ENCODE measurements at regions not wholly inside any gene's neighbourhood (a gene's known extent, or its start where the extent isn't known, plus 50 kb on each side); places are given as distances from the start of the nearest gene placed in this dataset.

DNA sequence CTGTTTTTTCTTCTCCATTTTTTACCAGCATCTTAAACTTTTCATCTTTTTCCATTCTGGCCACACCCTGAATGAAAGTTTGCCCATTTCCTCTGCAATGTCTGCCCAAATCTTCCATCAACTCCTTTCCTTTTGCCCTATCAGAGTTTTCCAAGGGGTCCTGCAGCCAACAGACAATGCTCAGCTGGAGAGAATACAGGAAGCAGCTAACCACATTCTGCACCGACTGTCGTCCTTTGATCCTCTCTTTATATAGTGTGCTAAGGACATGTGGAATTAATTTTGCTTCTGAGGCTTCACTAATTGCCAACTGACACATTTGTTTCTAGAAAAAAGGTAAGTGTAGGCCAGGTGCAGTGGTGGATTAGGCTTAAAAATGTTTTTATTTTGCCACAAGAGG lies 50.5 kb upstream of the DLX2 start:
- no peaks in the 10 kb centered on the region for H3K36me3 Mint-ChIP-seq (ENCODE audit: low read depth)
- no peak for DNase-seq (ENCODE audit: low spot score)
- no peak overlapping the region for H3K27ac Mint-ChIP-seq
- peaks cover 41% of the 10 kb centered on the region for H3K27me3 Mint-ChIP-seq (ENCODE audit: low read depth)
- H3K4me1 Mint-ChIP-seq (ENCODE audit: low read depth) = peaks cover 3% of the 10 kb centered on the region
- no peaks in the 10 kb centered on the region for H3K9me3 Mint-ChIP-seq
- no peak overlapping the region for H3K4me3 Mint-ChIP-seq

DNA sequence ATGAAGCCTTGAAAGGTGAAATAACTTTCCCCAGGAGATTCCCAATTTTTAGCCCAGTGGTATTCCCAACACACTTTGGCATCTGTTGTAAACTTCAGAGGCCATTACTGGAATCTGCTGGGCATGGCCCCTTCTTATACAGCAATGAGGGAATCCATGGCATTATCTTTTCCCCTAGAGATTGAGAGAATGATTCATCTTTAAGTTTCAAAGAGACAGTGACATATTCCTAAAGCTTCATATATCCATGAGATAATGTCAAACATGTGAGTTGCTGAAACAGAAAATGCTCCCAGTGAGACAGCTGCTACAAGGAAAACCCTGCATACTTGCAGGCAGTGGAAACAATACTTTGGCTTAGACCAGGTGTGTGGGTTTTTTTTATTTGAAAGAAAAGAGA lies 51.1 kb upstream of the DLX2 start:
- no peaks in the 10 kb centered on the region for H3K36me3 Mint-ChIP-seq (ENCODE audit: low read depth)
- peaks cover 45% of the 10 kb centered on the region for H3K27me3 Mint-ChIP-seq (ENCODE audit: low read depth)
- no peak overlapping the region for H3K27ac Mint-ChIP-seq

GRCh38 chr2:172155752-172156151 lies 53.1 kb upstream of the DLX2 start:
- Mint-ChIP-seq H3K4me3 (no peak overlapping the region), H3K4me1 (ENCODE audit: low read depth) (peaks cover 3% of the 10 kb centered on the region), H3K36me3 (ENCODE audit: low read depth) (no peaks in the 10 kb centered on the region), H3K27ac (no peak overlapping the region), H3K27me3 (ENCODE audit: low read depth) (peaks cover 47% of the 10 kb centered on the region), H3K9me3 (no peaks in the 10 kb centered on the region)
- no peak for DNase-seq (ENCODE audit: low spot score)

More for the DNA sequence above, 51.1 kb upstream of the DLX2 start:
- Mint-ChIP-seq H3K9me3 (no peaks in the 10 kb centered on the region), H3K4me1 (ENCODE audit: low read depth) (peaks cover 3% of the 10 kb centered on the region), H3K4me3 (no peak overlapping the region)
- DNase-seq (ENCODE audit: low spot score) = no peak

DNA sequence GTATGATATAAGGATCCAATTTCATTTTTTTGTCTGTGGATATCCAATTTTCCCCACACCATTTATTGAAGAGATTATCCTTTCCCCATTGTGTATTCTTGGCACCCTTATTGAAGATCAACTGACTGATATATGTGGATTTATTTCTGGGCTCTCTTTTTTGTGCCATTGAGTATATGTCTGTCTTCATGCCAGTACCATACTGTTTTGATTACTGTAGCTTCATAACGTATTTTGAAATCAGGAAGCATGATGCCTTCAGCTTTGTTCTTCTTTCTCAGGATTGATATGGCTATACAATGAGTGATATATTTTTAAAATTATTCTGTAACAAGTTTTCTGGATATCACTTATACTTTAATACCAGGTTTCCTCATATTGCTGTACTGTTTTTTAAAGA lies 58.1 kb upstream of the DLX2 start:
- no peaks in the 10 kb centered on the region for H3K9me3 Mint-ChIP-seq
- peaks cover 13% of the 10 kb centered on the region for H3K27me3 Mint-ChIP-seq (ENCODE audit: low read depth)
- no peak overlapping the region for H3K4me3 Mint-ChIP-seq
- H3K27ac Mint-ChIP-seq = no peak overlapping the region
- no peak for DNase-seq (ENCODE audit: low spot score)
- H3K4me1 Mint-ChIP-seq (ENCODE audit: low read depth) = no peaks in the 10 kb centered on the region
- H3K36me3 Mint-ChIP-seq (ENCODE audit: low read depth) = no peaks in the 10 kb centered on the region

- Mint-ChIP-seq H3K27ac (no peak overlapping the region), H3K4me3 (no peak overlapping the region), H3K9me3 (no peaks in the 10 kb centered on the region), H3K4me1 (ENCODE audit: low read depth) (no peaks in the 10 kb centered on the region), H3K36me3 (ENCODE audit: low read depth) (no peaks in the 10 kb centered on the region), H3K27me3 (ENCODE audit: low read depth) (peaks cover 14% of the 10 kb centered on the region)
- no peak for DNase-seq (ENCODE audit: low spot score)
Measured at GRCh38 chr2:172162225-172162733, 59.6 kb upstream of the DLX2 start.

DNA sequence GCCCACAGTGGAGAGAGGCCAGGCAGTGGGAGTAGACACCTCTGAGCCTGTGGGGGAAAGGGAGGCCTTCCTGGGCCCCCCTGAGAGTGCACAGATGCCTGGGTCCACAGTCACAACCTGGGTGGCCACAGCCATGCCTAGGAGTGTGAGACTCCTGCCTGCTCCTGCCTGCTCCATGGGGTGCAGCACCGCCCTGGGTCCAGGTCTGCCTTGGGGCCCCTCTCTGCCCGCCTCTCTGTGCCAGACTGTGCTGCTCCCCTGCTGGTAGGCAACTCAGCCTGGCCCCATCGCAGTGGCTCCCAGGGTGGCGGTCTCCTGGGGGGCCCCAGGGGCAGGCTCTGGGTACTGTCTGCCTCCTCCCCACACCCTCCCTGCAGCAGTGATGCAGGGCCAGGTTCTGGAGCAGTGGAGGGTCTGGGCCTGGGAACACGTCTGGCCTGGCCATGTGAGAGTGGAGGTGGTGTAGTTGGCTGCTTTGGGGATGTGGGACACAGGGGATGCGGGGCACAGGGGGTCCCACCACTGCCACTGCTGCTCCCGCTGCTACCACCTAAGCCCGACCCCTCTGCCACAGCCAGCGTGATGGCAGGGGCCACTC lies 60.1 kb upstream of the DLX2 start:
- H3K36me3 Mint-ChIP-seq (ENCODE audit: low read depth) = no peaks in the 10 kb centered on the region
- H3K4me3 Mint-ChIP-seq = no peak overlapping the region
- H3K9me3 Mint-ChIP-seq = no peaks in the 10 kb centered on the region
- peaks cover 13% of the 10 kb centered on the region for H3K27me3 Mint-ChIP-seq (ENCODE audit: low read depth)
- no peaks in the 10 kb centered on the region for H3K4me1 Mint-ChIP-seq (ENCODE audit: low read depth)
- DNase-seq (ENCODE audit: low spot score) = no peak
- no peak overlapping the region for H3K27ac Mint-ChIP-seq

DNA sequence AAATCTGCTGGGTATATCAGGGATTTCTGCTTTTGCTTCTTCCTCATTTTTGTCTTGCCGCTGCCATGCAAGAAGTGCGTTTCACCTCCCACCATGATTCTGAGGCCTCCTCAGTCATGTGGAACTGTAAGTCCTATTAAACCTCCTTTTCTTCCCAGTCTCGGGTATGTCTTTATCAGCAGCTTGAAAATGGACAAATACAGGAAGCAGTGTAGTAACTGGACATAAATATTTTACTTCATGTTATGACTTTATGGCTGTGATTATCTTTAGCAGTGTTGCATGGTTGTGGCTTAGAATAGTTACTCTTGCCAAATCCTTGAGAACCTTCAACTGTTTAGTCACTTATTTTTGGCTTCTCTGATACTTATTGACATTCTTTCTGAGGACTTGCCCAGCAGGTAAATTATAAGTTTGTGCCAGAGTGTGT lies 66.2 kb upstream of the DLX2 start:
- no peak for DNase-seq (ENCODE audit: low spot score)

GRCh38 chr2:172169611-172170010 lies 66.9 kb upstream of the DLX2 start:
- Mint-ChIP-seq H3K4me3 (no peak overlapping the region), H3K27me3 (ENCODE audit: low read depth) (peaks cover 44% of the 10 kb centered on the region), H3K9me3 (no peaks in the 10 kb centered on the region), H3K27ac (no peak overlapping the region), H3K4me1 (ENCODE audit: low read depth) (peaks cover 1% of the 10 kb centered on the region), H3K36me3 (ENCODE audit: low read depth) (no peaks in the 10 kb centered on the region)
- no peak for DNase-seq (ENCODE audit: low spot score)

More for the DNA sequence above, 66.2 kb upstream of the DLX2 start:
- H3K4me3 Mint-ChIP-seq = no peak overlapping the region
- no peaks in the 10 kb centered on the region for H3K9me3 Mint-ChIP-seq
- no peak overlapping the region for H3K27ac Mint-ChIP-seq
- peaks cover 42% of the 10 kb centered on the region for H3K27me3 Mint-ChIP-seq (ENCODE audit: low read depth)
- H3K4me1 Mint-ChIP-seq (ENCODE audit: low read depth) = peaks cover 1% of the 10 kb centered on the region
- H3K36me3 Mint-ChIP-seq (ENCODE audit: low read depth) = no peaks in the 10 kb centered on the region

- H3K27ac Mint-ChIP-seq = no peak overlapping the region
- H3K4me1 Mint-ChIP-seq (ENCODE audit: low read depth) = peaks cover 1% of the 10 kb centered on the region
- H3K9me3 Mint-ChIP-seq = peaks cover 6% of the 10 kb centered on the region
- peak; percentile 32 for DNase-seq (ENCODE audit: low spot score)
- peak overlapping the region; percentile 66 for H3K4me3 Mint-ChIP-seq
- H3K36me3 Mint-ChIP-seq (ENCODE audit: low read depth) = peaks cover 2% of the 10 kb centered on the region
- peaks cover 47% of the 10 kb centered on the region for H3K27me3 Mint-ChIP-seq (ENCODE audit: low read depth)
Measured at GRCh38 chr2:172172513-172173173, 69.9 kb upstream of the DLX2 start.

GRCh38 chr2:172173174-172173706 lies 70.5 kb upstream of the DLX2 start:
- Mint-ChIP-seq H3K27me3 (ENCODE audit: low read depth) (peaks cover 47% of the 10 kb centered on the region), H3K9me3 (peaks cover 6% of the 10 kb centered on the region), H3K36me3 (ENCODE audit: low read depth) (peaks cover 2% of the 10 kb centered on the region), H3K4me3 (peak overlapping the region; percentile 66), H3K4me1 (ENCODE audit: low read depth) (peaks cover 1% of the 10 kb centered on the region), H3K27ac (no peak overlapping the region)
- DNase-seq (ENCODE audit: low spot score) = no peak

GRCh38 chr2:172177581-172177980 lies 74.9 kb upstream of the DLX2 start:
- no peak overlapping the region for H3K27ac Mint-ChIP-seq
- H3K4me1 Mint-ChIP-seq (ENCODE audit: low read depth) = peaks cover 7% of the 10 kb centered on the region

GRCh38 chr2:172177996-172178395 lies 75.3 kb upstream of the DLX2 start:
- Mint-ChIP-seq H3K9me3 (peaks cover 6% of the 10 kb centered on the region), H3K4me1 (ENCODE audit: low read depth) (peaks cover 6% of the 10 kb centered on the region), H3K27me3 (ENCODE audit: low read depth) (peaks cover 24% of the 10 kb centered on the region), H3K27ac (no peak overlapping the region), H3K4me3 (no peak overlapping the region), H3K36me3 (ENCODE audit: low read depth) (peaks cover 2% of the 10 kb centered on the region)
- DNase-seq (ENCODE audit: low spot score) = no peak

More at GRCh38 chr2:172177581-172177980, 74.9 kb upstream of the DLX2 start:
- H3K4me3 Mint-ChIP-seq = no peak overlapping the region
- peaks cover 6% of the 10 kb centered on the region for H3K9me3 Mint-ChIP-seq
- peaks cover 2% of the 10 kb centered on the region for H3K36me3 Mint-ChIP-seq (ENCODE audit: low read depth)
- peaks cover 25% of the 10 kb centered on the region for H3K27me3 Mint-ChIP-seq (ENCODE audit: low read depth)
- no peak for DNase-seq (ENCODE audit: low spot score)

DNA sequence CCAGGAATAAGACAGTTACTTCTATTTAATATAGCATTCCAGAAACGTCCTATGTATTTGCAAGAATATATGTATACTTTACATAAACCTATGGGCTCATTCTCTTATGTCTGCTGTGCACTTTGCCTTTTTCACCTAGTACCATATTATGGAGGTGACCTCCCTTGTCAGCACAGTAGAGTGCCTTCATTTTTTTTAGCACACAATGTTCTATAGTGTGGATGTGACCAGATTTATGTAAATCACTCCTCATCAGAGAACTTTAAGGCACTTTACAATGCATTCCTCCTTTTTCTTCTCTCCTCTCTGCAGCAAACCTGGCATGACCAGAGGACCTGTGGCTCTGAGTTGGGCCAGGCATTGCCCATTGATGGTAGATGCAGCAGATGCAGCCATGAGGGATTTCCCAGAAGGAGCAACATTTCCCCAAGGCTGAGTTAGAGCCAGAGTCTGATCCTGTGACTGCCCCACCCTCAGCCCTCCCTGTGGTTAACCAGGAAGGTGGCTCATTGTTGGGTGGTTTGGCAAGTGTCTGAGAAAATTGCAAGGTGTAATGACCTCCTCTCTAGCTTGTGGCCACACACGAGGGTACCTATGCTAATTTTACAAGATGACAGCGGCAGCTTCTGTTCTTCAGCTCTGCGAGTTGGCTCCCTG lies 76.5 kb upstream of the DLX2 start:
- Mint-ChIP-seq H3K27me3 (ENCODE audit: low read depth) (peaks cover 13% of the 10 kb centered on the region), H3K4me1 (ENCODE audit: low read depth) (peaks cover 6% of the 10 kb centered on the region), H3K36me3 (ENCODE audit: low read depth) (peaks cover 2% of the 10 kb centered on the region), H3K27ac (no peak overlapping the region), H3K9me3 (peaks cover 6% of the 10 kb centered on the region), H3K4me3 (no peak overlapping the region)
- no peak for DNase-seq (ENCODE audit: low spot score)

GRCh38 chr2:172181840-172182239 lies 79.1 kb upstream of the DLX2 start:
- Mint-ChIP-seq H3K9me3 (peaks cover 12% of the 10 kb centered on the region), H3K27ac (no peak overlapping the region)

More at GRCh38 chr2:172181840-172182239, 79.1 kb upstream of the DLX2 start:
- H3K36me3 Mint-ChIP-seq (ENCODE audit: low read depth) = no peaks in the 10 kb centered on the region
- no peak overlapping the region for H3K4me3 Mint-ChIP-seq
- no peak for DNase-seq (ENCODE audit: low spot score)
- peaks cover 6% of the 10 kb centered on the region for H3K27me3 Mint-ChIP-seq (ENCODE audit: low read depth)
- H3K4me1 Mint-ChIP-seq (ENCODE audit: low read depth) = peaks cover 6% of the 10 kb centered on the region
